CD8-positive, alpha-beta memory T cell (primary cell): ENCODE measurements at regions not wholly inside any gene's neighbourhood (a gene's known extent, or its start where the extent isn't known, plus 50 kb on each side); places are given as distances from the start of the nearest gene placed in this dataset.
A peak's percentile ranks its signal among the peaks of the same experiment; 100 is the strongest.
"Not testable (repeated sequence)": the region's sequence is repeated elsewhere in the genome, so short reads cannot be mapped to it uniquely, and the experiment has no call there.

ENCODE experiments used
- CTCF ChIA-PET: fragments of 350-600 bp; sonication (Branson Sonifier 250); formaldehyde crosslinking; loops from one replicate; lab custom pipeline; 2021; ENCODE audit warnings: antibody characterized with exemption; lab: Charles Lee
- POLR2A ChIA-PET: fragments of 350-600 bp; sonication (Branson Sonifier 250); formaldehyde crosslinking; loops from one replicate; lab custom pipeline; 2021; ENCODE audit warnings: antibody characterized with exemption; lab: Charles Lee
- DNase-seq, 5 donors: peaks; one replicate each; pipeline versions ENCODE4 v3.0.0 to v3.0.0-alpha.2; 2020 to 2022; ENCODE audit warnings: mixed read lengths in 1 of 5
- H3K27ac ChIP-seq: one replicate; pipeline ENCODE4 v1.7.0; 2013; ENCODE audit warnings: low read depth, mild to moderate bottlenecking, low read length, moderate library complexity
- H3K27me3 ChIP-seq: 2 replicates; pipeline ENCODE4 v1.7.0; 2013; ENCODE audit warnings: low read length, mild to moderate bottlenecking; ENCODE audit not compliant: insufficient read depth, poor library complexity, severe bottlenecking
- H3K36me3 ChIP-seq: 2 replicates; pipeline ENCODE4 v1.7.0; 2013; ENCODE audit warnings: mild to moderate bottlenecking, low read length, moderate library complexity; ENCODE audit not compliant: insufficient read depth
- H3K4me1 ChIP-seq: 2 replicates; pipeline ENCODE4 v1.7.0; 2013; ENCODE audit warnings: mild to moderate bottlenecking, low read length, moderate library complexity; ENCODE audit not compliant: insufficient read depth
- H3K4me3 ChIP-seq: 2 replicates; pipeline ENCODE4 v1.7.0; 2013; ENCODE audit warnings: mild to moderate bottlenecking, low read length
- H3K9me3 ChIP-seq: 2 replicates; pipeline ENCODE4 v1.7.0; 2013; ENCODE audit warnings: mild to moderate bottlenecking, low read length
- H3K27ac Mint-ChIP-seq, 8 donors: one replicate each; pipeline ENCODE4 v1.8.0; 2020 to 2021; ENCODE audit warnings: mixed read lengths in 8 of 8, mild to moderate bottlenecking in 6 of 8, inconsistent platforms in 3 of 8, moderate library complexity in 3 of 8
- H3K27me3 Mint-ChIP-seq, 2 donors: one replicate each; pipeline ENCODE4 v1.8.0; 2020 to 2021; ENCODE audit warnings: mixed read lengths in 2 of 2, mild to moderate bottlenecking in 1 of 2, moderate library complexity in 1 of 2
- H3K36me3 Mint-ChIP-seq, 3 donors: one replicate each; pipeline ENCODE4 v1.8.0; 2020 to 2021; ENCODE audit warnings: mixed read lengths in 3 of 3, inconsistent platforms in 1 of 3, mild to moderate bottlenecking in 1 of 3
- H3K4me1 Mint-ChIP-seq, 3 donors: one replicate each; pipeline ENCODE4 v1.8.0; 2020 to 2021; ENCODE audit warnings: mixed read lengths in 3 of 3, inconsistent platforms in 1 of 3, mild to moderate bottlenecking in 1 of 3
- H3K4me3 Mint-ChIP-seq, 7 donors: one replicate each; pipeline ENCODE4 v1.8.0; 2020 to 2021; ENCODE audit warnings: mixed read lengths in 7 of 7, mild to moderate bottlenecking in 6 of 7, moderate library complexity in 4 of 7, inconsistent platforms in 2 of 7
- H3K9me3 Mint-ChIP-seq, 5 donors: one replicate each; pipeline ENCODE4 v1.8.0; 2020 to 2022; ENCODE audit warnings: mixed read lengths in 5 of 5, mild to moderate bottlenecking in 3 of 5, moderate library complexity in 2 of 5, inconsistent platforms in 1 of 5

GRCh38 chr5:18778225-18778624 lies 1144.0 kb downstream of the TAF11L14 start:
- Histone ChIP-seq H3K36me3 (no peaks in the 10 kb centered on the region), H3K4me1 (no peaks in the 10 kb centered on the region), H3K9me3 (no peaks in the 10 kb centered on the region), H3K27ac (no peak overlapping the region), H3K27me3 (no peaks in the 10 kb centered on the region), H3K4me3 (no peak overlapping the region)
- ChIA-PET CTCF (no interaction called here), POLR2A (no interaction called here)
- Mint-ChIP-seq H3K36me3 (no peaks in the 10 kb centered on the region), H3K27me3 (no peaks in the 10 kb centered on the region), H3K9me3 (peaks cover 0 to 5% (median 2%) of the 10 kb centered on the region in 5 donors), H3K27ac (no peak overlapping the region), H3K4me1 (no peaks in the 10 kb centered on the region), H3K4me3 (no peak overlapping the region)
- no peak for DNase-seq

- CTCF ChIA-PET: no interaction called here
- H3K27me3 Mint-ChIP-seq: no peaks in the 10 kb centered on the region
- no peaks in the 10 kb centered on the region for H3K9me3 Mint-ChIP-seq
- no peaks in the 10 kb centered on the region for H3K4me1 ChIP-seq
- peaks cover 0 to 12% (median 5%) of the 10 kb centered on the region in 3 donors for H3K4me1 Mint-ChIP-seq
- POLR2A ChIA-PET: no interaction called here
- no peak overlapping the region for H3K4me3 Mint-ChIP-seq
- DNase-seq: no peak
- no peak overlapping the region for H3K4me3 ChIP-seq
- H3K36me3 ChIP-seq: no peaks in the 10 kb centered on the region
- H3K27ac ChIP-seq: no peak overlapping the region
- H3K9me3 ChIP-seq: no peaks in the 10 kb centered on the region
- no peak overlapping the region for H3K27ac Mint-ChIP-seq
- no peaks in the 10 kb centered on the region for H3K27me3 ChIP-seq
- no peaks in the 10 kb centered on the region for H3K36me3 Mint-ChIP-seq
These were observed 1155.1 kb downstream of the TAF11L14 start for GRCh38 chr5:18789218-18789998.

DNA sequence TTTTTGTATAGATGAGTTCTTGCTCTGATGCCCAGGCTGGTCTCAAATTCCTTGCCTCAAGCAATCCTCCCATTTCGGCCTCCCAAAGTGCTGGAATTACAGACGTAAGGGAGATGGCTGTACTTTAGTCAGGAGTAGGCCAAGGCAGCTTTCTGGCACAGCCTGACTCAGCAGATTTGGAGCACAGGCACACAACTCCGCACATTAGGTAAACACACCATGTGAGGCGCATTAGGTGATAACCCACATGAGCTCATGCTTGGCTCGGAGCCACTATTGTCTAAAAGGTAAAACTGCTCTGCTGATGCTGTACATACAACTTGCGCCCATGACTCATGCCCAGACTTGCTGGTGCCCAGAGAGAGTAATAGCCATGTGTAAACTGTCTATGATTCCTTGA lies 1157.9 kb downstream of the TAF11L14 start:
- no peaks in the 10 kb centered on the region for H3K36me3 Mint-ChIP-seq
- H3K4me3 ChIP-seq: no peak overlapping the region
- peaks cover 0 to 12% (median 5%) of the 10 kb centered on the region in 3 donors for H3K4me1 Mint-ChIP-seq
- H3K9me3 ChIP-seq: no peaks in the 10 kb centered on the region
- no peaks in the 10 kb centered on the region for H3K36me3 ChIP-seq
- no peak overlapping the region for H3K4me3 Mint-ChIP-seq
- H3K9me3 Mint-ChIP-seq: no peaks in the 10 kb centered on the region
- no peaks in the 10 kb centered on the region for H3K4me1 ChIP-seq
- POLR2A ChIA-PET: no interaction called here
- no peaks in the 10 kb centered on the region for H3K27me3 Mint-ChIP-seq
- CTCF ChIA-PET: no interaction called here
- no peak overlapping the region for H3K27ac ChIP-seq
- no peak overlapping the region for H3K27ac Mint-ChIP-seq
- no peak for DNase-seq
- H3K27me3 ChIP-seq: no peaks in the 10 kb centered on the region

GRCh38 chr5:18797222-18797621 lies 1163.0 kb downstream of the TAF11L14 start:
- no peak overlapping the region for H3K4me3 Mint-ChIP-seq
- H3K36me3 ChIP-seq: no peaks in the 10 kb centered on the region
- H3K27me3 ChIP-seq: no peaks in the 10 kb centered on the region
- POLR2A ChIA-PET: no interaction called here
- H3K27ac Mint-ChIP-seq: no peak overlapping the region
- no peaks in the 10 kb centered on the region for H3K27me3 Mint-ChIP-seq
- H3K9me3 Mint-ChIP-seq: no peaks in the 10 kb centered on the region
- no peak overlapping the region for H3K27ac ChIP-seq
- no peaks in the 10 kb centered on the region for H3K36me3 Mint-ChIP-seq
- CTCF ChIA-PET: no interaction called here
- H3K4me1 Mint-ChIP-seq: peaks cover 0 to 4% (median 0%) of the 10 kb centered on the region in 3 donors
- no peak for DNase-seq
- H3K4me1 ChIP-seq: no peaks in the 10 kb centered on the region
- H3K4me3 ChIP-seq: no peak overlapping the region
- no peaks in the 10 kb centered on the region for H3K9me3 ChIP-seq

DNA sequence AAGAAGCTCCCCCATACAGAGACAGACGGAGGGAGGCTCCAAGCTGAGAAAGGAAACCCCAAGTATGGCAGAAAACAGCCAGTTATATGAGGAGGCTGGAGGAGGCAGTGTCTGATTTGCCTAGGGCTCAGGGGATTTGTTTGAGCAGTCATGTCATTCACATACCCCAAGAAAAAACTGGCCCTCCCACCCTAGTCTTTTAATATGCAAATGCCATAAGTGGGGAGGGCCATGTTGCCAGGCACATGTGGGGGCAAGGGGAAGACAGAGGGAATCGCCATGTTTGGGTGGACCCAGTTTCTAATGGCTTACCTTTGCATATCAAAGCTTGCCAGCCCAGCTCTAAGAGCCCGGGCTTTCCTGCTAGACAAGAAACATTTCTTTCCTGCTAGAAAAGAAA lies 1163.8 kb downstream of the TAF11L14 start:
- Mint-ChIP-seq H3K36me3 (no peaks in the 10 kb centered on the region), H3K9me3 (no peaks in the 10 kb centered on the region), H3K4me1 (peaks cover 0 to 4% (median 0%) of the 10 kb centered on the region in 3 donors), H3K4me3 (no peak overlapping the region), H3K27ac (no peak overlapping the region), H3K27me3 (no peaks in the 10 kb centered on the region)
- no peaks in the 10 kb centered on the region for H3K27me3 ChIP-seq
- no peak overlapping the region for H3K27ac ChIP-seq
- no peaks in the 10 kb centered on the region for H3K9me3 ChIP-seq
- H3K4me1 ChIP-seq: no peaks in the 10 kb centered on the region
- no peak overlapping the region for H3K4me3 ChIP-seq
- POLR2A ChIA-PET: no interaction called here
- CTCF ChIA-PET: no interaction called here
- H3K36me3 ChIP-seq: no peaks in the 10 kb centered on the region
- DNase-seq: no peak

DNA sequence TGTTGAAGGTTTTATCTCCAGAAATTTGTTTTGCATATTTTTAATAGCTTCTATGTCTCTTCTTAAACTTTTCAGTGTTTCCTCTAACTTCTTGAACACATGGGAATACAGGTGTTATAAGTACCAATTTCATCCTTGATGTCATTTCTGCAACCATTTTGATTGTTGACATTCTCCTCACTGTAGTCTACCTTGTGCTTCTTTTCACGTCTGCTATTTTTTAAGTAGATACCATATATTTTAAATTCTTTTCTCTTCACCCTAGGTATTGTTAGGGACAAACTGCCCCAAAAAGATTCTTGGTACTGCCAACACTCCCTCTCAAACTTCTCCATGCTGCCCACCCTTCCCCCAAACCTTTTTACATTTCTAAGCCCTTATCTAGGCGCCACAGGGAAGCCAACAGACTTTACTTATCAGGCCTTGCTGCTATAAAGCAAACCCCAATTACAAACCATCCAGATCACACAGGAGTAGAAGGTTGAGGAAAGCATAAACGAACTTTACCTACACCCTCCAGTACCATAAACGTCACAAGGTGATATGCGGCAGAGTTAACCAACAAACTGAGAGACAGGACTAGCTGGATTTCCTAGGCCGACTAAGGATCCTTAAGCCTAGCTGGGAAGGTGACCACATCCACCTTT lies 1165.3 kb downstream of the TAF11L14 start:
- H3K4me3 Mint-ChIP-seq: no peak overlapping the region
- no peak overlapping the region for H3K27ac ChIP-seq
- H3K9me3 ChIP-seq: no peaks in the 10 kb centered on the region
- peaks cover 0 to 4% (median 0%) of the 10 kb centered on the region in 3 donors for H3K4me1 Mint-ChIP-seq
- DNase-seq: no peak
- no peaks in the 10 kb centered on the region for H3K9me3 Mint-ChIP-seq
- ChIA-PET POLR2A (no interaction called here), CTCF (no interaction called here)
- H3K27ac Mint-ChIP-seq: no peak overlapping the region
- no peaks in the 10 kb centered on the region for H3K36me3 ChIP-seq
- no peaks in the 10 kb centered on the region for H3K4me1 ChIP-seq
- H3K36me3 Mint-ChIP-seq: no peaks in the 10 kb centered on the region
- H3K4me3 ChIP-seq: no peak overlapping the region
- H3K27me3 Mint-ChIP-seq: peaks cover 0 to 2% of the 10 kb centered on the region in 2 donors
- H3K27me3 ChIP-seq: no peaks in the 10 kb centered on the region

GRCh38 chr5:18800293-18801025 lies 1166.2 kb downstream of the TAF11L14 start:
- Histone ChIP-seq H3K27me3 (no peaks in the 10 kb centered on the region), H3K4me3 (no peak overlapping the region), H3K4me1 (no peaks in the 10 kb centered on the region), H3K9me3 (no peaks in the 10 kb centered on the region), H3K36me3 (no peaks in the 10 kb centered on the region), H3K27ac (no peak overlapping the region)
- CTCF ChIA-PET: no interaction called here
- peaks cover 0 to 4% (median 0%) of the 10 kb centered on the region in 3 donors for H3K4me1 Mint-ChIP-seq
- no peak overlapping the region for H3K4me3 Mint-ChIP-seq
- no peaks in the 10 kb centered on the region for H3K9me3 Mint-ChIP-seq
- H3K27ac Mint-ChIP-seq: peak overlapping the region in 1 of 8 donors; percentile 17
- POLR2A ChIA-PET: no interaction called here
- no peak for DNase-seq
- no peaks in the 10 kb centered on the region for H3K36me3 Mint-ChIP-seq
- peaks cover 0 to 2% of the 10 kb centered on the region in 2 donors for H3K27me3 Mint-ChIP-seq

DNA sequence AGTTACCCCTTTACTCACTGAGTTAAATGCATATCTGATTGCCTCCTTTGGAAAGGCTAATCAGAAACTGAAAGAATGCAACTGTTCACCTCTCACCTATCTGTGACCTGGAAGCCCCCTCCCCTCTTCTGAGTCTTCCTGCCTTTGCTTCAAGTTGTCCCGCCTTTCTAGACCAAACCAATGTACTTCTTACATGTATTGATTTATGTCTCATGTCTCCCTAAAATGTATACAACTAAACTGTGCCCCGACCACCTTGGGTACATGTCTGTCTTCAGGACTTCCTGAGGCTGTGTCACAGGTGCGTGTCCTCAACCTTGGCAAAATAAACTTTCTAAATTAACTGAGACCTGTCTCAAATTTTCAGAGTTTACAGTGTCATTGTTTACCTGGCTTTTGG lies 1167.2 kb downstream of the TAF11L14 start:
- H3K36me3 ChIP-seq, H3K27me3 ChIP-seq, H3K4me3 ChIP-seq, POLR2A ChIA-PET, H3K9me3 ChIP-seq, H3K27me3 Mint-ChIP-seq, H3K9me3 Mint-ChIP-seq, CTCF ChIA-PET, H3K4me1 ChIP-seq, H3K4me3 Mint-ChIP-seq, H3K4me1 Mint-ChIP-seq, DNase-seq, H3K27ac ChIP-seq, H3K27ac Mint-ChIP-seq, H3K36me3 Mint-ChIP-seq: not testable (repeated sequence)
